ENCODE measurements at regions not wholly inside any gene's neighbourhood (a gene's known extent, or its start where the extent isn't known, plus 50 kb on each side); places are given as distances from the start of the nearest gene placed in this dataset.
"Not testable (repeated sequence)": the region's sequence is repeated elsewhere in the genome, so short reads cannot be mapped to it uniquely, and the experiment has no call there.

DNA sequence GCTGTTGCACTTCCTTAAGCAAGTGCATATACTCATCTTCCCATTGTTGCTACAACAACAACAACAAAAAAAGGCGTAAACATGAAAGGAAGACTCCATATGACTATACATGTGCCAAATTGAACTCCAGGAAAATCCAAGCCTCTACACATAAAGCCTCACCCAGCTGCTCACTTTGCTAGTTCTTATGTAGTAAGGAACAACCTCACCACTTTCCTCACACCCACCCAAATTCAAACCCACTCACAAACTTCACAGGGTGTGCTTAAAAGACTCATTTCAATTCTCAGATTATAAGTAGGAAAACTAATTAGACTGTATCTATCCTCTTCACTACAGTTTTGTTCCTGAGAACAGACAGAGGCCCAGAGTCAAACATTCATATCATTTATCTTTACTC lies 671.1 kb upstream of the INTU start:
- intact Hi-C loops (cut with DNase I) = no loop called here
- no peak for DNase-seq

DNA sequence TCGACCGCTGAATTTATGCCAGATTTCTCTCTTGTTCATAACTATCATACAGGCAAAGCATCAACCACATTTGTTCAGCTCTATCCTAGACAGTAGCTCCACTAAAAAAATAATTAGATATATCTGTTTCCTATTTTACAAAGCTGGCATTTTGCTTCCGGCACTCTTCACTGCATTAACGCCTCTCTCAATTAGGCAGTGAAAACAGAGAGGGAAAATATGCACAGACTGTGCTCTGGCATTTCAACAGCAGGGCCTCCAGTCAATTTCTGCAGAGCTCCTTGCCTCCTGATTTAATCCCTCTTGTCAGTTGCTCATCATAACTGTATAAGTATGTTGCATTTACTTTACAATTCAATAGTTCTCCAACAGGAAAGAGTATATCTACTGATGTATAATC lies 666.9 kb upstream of the INTU start:
- intact Hi-C loops (cut with DNase I) = no loop called here
- no peak for DNase-seq

DNA sequence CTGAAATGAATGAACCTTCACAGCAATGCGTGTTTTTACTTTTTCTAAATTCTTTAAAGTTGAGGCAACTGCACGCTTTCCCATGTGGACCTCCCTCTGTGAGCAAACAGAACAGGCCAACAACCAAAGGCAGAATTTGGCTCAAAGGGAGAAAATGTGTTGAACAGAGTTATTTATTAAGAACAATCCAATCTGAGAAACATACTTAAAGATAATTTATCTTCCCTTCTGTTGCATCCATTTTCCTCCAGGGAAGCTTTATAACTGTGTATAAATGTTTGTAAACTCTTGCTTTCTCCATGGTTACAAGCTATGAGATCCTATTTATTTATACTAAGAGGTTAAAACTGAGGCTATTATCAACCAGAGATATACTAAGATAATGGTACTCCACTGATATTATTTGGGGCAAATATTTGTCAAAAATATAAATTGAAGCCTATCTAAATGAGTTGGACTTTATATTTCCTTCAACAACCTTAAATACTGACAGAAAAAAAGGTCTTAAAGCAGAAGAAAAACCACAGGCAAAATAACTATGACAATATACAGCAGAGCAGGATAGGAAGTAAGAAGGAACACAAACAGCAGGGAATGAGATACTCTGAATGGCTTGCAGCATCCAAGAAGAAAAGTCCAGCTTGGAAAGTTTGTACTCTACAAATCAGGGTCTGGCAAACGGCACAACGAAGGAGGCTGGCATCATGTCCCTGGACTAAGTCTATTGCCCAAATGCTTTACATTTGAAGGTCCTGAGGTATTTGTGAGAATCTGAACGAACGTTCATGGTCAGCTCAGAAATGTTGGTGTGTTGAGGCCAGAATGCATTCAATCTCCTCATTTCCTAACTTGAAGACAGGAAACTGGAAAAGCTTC lies 663.2 kb upstream of the INTU start:
- intact Hi-C loops (cut with DNase I) = no loop called here
- no peak for DNase-seq

DNA sequence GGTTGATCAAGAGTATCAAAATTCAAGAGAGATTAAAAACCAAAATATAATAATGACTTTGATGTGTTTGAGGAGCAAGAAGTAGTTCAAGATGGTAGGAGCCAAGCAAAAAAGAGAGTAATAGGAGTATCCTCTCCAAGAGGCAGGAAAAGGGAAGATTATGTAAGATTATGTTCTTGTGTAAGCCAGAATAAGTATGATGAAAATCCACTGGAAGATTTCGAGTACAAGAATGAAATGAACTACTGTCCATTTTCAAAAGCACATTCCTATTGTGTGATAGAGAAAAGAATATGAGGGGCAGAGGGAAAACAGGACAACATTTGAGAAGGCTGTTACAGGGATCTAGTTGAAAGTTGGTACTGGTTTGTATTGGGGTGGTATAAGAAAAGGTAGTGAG lies 659.6 kb upstream of the INTU start:
- intact Hi-C loops (cut with DNase I) = no loop called here
- no peak for DNase-seq

DNA sequence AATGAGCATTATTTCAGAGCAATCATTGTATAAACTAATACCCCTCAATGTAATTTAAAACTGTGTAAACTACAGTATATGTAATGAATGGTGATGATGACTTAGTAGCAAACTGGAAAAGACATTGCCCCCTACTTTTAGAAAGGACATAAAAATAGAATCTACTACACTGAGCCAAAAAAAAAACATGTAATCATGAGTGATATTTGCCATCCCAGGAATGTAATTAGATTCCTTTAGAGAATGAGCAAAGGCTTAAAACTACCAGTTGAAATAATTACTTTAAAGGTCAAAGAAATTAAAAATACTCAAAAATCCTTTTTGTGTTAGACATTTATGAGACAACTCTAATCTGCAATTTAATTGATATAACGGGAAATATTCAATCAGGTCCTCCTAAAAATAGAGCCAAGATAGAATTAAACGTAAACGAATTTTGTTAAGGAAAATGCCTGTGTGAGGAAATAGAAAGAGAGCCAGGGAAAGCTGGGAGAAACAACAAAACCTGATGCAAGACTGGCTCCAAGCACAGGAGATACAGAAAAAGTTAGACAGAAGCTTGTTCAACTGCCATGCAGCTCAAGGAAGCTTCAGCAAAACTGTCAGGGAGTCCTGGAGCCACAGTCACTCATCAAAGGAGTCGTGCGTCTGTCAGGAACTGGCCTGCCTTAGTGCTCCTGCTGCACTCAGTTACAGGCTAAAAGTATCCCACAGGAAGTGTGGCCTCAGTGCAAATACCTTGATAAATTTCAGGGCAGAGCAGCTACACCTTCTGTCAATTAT lies 655.7 kb upstream of the INTU start:
- no peak for DNase-seq
- intact Hi-C loops (cut with DNase I) = no loop called here

DNA sequence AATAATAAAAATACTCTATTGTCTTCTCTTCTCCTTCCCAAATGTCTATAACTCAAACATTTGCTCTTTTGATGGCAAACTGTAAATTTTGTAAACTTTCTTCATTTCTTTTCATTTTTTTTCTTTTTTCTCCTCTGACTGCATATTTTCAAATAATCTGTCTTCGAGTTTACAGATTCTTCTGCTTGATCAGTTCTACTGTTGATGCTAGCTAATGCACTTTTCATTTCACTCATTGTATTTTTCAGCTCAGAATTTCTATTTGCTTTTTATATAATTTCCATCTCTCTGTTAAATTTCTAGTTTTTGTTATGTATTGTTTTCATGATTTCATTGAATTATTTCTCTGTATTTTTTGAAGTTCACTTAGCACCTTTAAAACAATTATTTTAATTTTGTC lies 646.8 kb upstream of the INTU start:
- intact Hi-C loops (cut with DNase I) = no loop called here
- DNase-seq = no peak

DNA sequence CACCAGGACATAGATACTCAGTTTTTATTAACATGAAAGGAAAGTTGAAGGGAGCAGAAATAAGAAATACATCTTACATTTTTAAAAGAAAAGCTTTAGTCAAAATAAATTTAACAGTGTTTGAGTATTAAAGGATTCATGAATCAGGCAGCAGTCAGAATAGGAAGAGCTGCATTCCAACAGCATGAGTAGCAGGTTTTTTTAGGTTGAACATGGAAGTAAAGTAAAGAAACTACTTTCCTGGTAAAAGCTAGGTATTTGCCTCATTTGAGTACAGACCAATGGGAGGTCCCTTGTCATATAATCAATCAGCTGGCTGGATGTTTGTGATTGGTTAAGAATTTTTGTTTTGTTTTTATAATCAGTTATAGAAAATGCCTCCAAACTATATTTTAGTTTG lies 645.9 kb upstream of the INTU start:
- intact Hi-C loops (cut with DNase I) = no loop called here
- no peak for DNase-seq

DNA sequence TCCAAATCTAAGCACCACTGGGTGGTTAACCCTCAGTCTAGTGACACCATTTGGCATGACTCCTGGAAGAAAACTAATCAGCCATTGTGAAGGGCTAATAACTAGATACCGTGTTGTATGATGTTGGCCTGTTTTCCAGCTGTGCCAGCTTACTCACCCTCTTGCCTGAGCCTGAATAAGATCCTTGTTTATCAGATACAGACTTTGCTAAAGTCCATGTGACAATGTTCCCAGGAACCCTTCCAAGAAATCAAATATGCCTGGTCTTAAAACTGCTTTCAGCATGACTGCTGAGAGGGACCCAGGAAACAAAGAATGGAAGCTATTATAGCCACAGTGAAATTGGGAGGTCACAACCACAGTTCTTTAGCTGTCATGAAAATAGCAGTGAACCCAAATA lies 640.8 kb upstream of the INTU start:
- peak in 1 of 10 donors; percentile 6 for DNase-seq
- intact Hi-C loops (cut with DNase I) = no loop called here

DNA sequence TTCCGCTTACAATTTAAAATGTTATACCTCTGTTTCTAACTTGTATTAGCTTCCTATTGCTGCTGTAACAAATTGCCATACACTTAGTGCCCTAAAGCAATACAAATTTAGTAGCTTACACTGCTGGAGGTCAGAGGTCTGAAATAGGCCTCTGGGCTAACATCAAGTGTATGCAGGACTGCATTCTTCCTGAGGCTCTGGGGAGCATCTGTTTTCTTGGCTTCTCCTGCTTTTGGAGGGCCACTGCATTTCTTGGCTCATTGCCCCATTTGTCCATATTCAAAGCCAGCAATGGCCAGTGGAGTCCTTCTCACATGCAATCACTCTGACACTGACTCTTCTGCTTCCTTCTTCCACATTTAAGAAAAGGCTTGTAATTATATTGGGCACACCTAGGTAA lies 639.8 kb upstream of the INTU start:
- DNase-seq = no peak
- intact Hi-C loops (cut with DNase I) = no loop called here

DNA sequence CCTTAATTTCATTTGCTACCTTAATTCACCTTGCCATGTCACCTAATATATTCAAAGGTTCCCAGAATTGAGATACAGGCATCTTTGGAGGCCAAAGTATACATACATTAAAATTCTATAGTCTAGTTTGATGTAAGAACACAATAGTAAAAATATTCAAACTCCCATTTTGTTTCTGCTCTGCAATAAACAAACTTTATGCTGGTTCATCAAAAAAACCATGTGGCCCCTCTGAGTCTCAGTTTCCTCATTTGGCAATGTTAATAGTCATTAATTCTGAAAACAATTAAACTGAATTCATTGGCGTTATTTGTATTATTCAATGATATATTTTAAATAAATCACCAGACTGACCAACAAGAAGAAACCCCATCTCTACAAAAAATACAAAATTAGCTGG lies 639.4 kb upstream of the INTU start:
- DNase-seq = no peak
- intact Hi-C loops (cut with DNase I) = no loop called here

DNA sequence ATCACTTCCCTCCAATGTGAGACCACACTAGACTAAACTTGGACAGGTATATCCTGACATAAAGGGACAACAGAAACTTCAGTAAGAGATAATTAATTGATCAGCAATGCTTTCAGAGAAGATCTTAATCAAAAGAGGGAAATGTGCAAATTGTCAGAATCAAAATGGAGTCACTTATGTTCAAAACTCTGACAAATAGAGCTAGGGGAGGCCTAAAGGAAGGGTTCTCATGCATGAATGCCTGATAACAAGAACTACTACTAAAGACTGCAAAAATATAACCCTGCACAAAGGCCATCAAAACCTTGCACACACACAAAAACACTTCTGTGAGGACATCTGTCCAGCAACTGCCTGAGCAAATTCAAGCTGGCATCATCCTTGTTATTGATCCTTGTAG lies 637.5 kb upstream of the INTU start:
- intact Hi-C loops (cut with DNase I) = no loop called here

DNA sequence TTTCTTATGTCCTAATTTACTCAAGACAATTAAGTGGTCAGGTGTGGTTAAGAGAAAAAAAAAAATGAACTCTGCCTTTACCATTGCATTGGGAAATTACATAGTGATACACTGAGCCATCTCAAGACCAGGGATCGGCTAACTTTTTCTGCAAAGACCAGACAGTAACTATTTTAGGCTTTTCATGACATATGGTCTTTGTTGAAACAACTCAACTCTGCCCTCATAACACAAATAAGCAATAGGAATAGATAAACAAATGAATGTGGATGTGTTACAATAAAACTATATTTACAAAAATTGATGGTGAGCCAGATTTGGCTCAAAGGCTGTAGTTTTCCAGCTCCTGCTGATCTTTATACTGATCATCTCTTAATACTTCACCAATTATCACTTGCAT lies 632.6 kb upstream of the INTU start:
- intact Hi-C loops (cut with DNase I) = no loop called here
- DNase-seq = no peak

More for the DNA sequence above, 637.5 kb upstream of the INTU start:
- no peak for DNase-seq

DNA sequence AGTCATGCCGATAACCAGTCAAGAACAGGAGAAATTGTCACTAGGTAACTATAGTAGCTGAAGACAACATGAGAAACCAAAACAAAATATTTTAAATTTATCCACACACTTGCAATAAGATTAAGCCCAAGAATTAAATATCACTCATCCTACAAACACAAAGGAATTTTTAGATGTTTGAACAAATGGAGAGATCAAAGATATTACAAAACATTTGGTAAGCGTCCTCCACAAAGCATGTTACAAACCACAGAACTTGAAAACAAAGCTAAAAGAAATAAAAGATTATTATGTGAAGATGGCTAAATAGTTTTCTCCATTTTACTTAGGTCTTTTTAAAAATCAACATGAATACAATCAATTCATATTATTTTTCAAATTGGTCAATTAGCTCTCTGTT lies 631.9 kb upstream of the INTU start:
- no peak for DNase-seq
- intact Hi-C loops (cut with DNase I) = no loop called here

DNA sequence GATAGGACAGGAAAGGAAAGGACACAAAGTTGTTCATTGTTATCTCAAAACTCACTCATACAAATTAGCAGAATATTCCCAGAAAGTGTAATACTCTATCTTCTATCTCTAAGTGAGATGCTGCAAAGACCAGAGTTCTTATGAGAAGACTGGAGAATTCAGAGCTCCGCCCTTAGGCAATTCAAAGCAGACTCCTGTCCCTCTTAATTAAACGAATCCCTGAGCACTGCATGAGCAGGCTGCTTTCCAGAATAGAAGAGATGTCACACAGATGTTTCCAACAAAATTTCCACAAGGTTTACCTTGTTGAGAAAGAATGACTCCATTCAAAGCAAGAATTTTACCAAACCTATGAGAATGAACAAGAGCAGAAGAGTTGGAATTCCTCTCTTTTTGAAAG lies 630.8 kb upstream of the INTU start:
- no peak for DNase-seq
- intact Hi-C loops (cut with DNase I) = no loop called here

DNA sequence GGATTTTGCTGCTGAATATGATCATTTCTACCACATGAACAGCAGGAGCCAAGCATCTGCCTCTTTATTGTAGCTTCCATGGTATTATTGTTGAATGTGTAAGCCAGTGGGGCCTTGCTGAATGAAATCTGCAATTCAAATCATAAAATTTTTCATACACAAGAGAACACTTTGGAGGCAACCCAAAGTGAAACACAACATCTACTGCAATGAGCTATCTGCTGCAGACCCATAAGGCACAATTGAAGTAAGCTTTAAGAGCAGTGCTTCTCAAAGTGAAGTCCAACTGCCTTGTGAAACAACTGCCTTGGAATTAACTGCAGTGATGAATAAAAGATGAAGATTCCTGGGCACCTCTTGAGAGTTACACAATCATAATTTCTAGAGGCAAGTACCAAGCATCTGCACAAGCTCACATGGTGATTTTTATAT lies 626.3 kb upstream of the INTU start:
- intact Hi-C loops (cut with DNase I) = no loop called here
- DNase-seq = no peak

DNA sequence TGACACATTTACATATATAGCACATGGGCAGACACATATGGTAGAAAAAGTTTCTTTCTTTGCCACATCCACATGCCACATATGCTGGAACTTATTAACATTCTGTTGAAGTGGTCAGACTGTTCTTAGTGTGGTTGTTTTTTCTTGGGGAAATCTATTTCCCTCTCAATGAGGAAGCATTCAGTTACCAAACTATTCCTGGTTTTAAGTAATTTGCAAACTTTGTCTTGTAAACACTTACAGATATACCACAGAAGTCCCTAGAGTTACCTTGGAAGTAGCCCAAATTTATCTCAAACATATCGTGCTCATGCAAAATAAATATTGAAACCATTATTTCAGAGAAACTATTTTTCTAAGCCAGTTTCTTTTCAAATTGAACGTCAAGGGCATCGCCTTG lies 625.5 kb upstream of the INTU start:
- DNase-seq = no peak

DNA sequence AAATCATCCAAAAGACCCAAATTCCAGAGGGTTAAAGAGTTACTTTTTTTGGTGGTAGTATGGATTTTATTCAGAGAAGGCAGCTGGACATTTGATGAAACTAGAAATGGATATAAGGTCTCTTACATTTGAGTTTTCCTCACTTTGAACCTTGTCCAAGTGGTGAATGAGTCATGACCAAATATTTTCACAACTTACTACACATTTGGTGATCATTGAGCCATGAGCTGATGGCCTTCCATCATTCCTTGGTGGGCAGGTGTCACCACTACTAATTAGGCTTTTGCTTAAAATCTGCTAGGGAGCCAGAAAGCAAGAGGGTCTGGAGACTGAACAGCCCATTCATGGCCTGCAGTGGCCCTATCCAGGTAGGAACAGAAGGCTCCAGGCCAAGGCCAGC lies 620.2 kb upstream of the INTU start:
- intact Hi-C loops (cut with DNase I) = no loop called here
- DNase-seq = no peak

More for the DNA sequence above, 625.5 kb upstream of the INTU start:
- intact Hi-C loops (cut with DNase I) = no loop called here

DNA sequence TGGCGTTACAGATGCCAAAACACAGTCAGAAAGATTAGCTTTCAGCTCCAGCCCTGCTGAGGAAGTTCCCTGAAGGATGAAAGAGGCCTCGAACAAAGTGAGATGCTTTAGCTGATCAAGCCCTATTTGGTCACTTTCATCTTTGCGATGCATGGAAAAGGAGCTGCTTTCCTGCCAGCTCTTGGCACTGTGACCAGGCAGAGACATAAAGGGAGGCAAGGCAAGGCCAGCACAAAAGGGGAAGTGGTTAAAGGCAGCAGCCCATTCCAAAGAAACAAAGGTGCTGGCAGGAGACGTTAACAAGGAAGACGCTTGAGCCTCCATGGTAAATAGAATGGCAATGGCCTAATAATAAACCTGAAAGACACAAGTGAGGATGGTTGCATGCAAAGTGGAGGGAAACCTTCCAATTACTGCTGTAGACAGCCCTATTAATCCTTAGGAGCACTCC lies 617.1 kb upstream of the INTU start:
- intact Hi-C loops (cut with DNase I) = no loop called here
- DNase-seq = peak in 1 of 10 donors; percentile 9

DNA sequence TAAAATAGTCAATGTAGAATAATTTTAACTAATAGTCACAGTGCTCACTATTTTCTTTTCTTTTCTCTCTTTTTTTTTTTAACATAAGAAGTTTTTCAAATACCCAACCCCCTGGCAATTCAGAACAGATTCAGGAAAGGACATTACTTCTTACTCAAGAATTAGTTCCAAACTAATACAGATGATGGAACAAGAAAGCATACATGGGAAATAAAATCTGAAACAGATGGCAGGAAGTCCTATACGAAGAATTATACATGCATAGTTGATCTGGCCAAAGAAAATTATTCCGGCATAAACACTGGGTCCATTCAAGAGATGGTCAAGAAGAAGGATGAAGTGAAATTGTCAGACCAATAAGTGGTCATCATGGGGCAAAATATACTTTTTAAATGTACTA lies 614.4 kb upstream of the INTU start:
- intact Hi-C loops (cut with DNase I) = no loop called here
- no peak for DNase-seq

DNA sequence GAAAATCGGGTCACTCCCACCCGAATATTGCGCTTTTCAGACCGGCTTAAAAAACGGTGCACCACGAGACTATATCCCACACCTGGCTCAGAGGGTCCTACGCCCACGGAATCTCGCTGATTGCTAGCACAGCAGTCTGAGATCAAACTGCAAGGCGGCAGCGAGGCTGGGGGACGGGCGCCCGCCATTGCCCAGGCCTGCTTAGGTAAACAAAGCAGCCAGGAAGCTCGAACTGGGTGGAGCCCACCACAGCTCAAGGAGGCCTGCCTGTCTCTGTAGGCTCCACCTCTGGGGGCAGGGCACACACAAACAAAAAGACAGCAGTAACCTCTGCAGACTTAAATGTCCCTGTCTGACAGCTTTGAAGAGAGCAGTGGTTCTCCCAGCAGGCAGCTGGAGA lies 611.9 kb upstream of the INTU start:
- intact Hi-C loops (cut with DNase I); DNase-seq: not testable (repeated sequence)

DNA sequence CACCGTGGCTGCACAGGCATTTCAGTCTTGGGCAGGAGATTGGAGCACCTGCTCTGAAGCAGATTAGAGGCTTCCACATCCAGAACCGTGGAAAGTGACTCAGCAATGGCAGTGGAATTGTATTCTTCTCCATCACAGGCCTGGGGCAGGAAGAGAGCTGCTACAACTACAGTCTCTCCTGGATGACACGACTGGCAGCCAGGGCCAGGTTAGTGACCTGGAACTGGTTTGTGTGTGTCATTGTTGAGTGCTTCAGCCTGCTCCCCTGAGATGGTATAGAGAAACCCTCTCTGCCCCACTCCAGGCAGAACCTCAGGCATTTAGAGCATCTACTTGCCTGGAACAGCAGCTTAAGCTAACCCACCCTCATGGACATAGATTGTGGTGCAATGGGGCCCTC lies 596.5 kb upstream of the INTU start:
- intact Hi-C loops (cut with DNase I) = no loop called here
- DNase-seq = no peak

DNA sequence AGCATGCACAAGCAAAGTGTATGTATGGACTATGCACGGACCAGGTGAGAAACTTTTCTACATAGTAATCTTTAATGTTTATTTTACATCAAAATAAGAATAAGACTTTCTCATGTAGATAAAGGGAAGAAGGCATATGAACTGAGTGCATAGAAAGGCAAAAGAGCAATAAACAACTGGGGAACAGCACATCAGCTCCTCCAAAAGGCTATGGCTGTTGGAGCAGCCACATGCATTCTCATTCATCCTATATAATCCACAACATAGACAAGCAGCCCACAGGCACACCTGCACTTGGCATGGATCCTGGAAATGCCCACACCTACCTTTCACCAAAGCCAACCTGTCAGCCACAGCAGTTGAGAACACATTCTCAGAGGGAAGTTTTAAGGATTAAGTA lies 586.9 kb upstream of the INTU start:
- DNase-seq = no peak
- intact Hi-C loops (cut with DNase I) = no loop called here
